ENCODE measurements at regions not wholly inside any gene's neighbourhood (a gene's known extent, or its start where the extent isn't known, plus 50 kb on each side); places are given as distances from the start of the nearest gene placed in this dataset.

DNA sequence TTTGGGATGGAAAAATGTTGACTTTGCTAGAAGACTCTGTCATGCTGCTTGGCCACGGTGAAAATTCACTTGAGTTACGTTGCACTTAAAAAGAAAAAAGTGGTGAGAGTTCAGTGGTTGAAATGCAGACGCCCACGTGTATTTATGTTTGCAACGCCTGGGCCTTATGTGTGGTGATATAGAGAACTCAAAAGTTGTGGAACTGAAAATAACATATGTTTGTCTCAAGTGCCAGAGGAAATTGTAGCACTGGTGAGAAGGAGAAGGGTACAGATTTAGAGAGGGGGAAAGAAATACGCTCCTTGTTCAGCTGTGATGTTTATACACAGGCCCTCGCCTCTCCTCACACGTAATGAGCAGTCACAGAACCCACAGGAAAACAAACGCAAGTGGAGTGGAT is 73.6 kb downstream of the EMX2 start:
- 53% methylated on average over 9 of the region's 9 CpGs for WGBS (ENCODE audit: missing lambda C conversion rate)
- H3K27ac ChIP-seq = no peak overlapping the region
- no peaks in the 10 kb centered on the region for H3K9me3 ChIP-seq
- ChIA-PET POLR2A (no interaction called here), CTCF (no interaction called here)
- no peaks in the 10 kb centered on the region for H3K4me1 ChIP-seq
- H3K4me2 ChIP-seq = no peak overlapping the region
- ATAC-seq = no peak
- FAIRE-seq = no peak
- no peak overlapping the region for H3K4me3 ChIP-seq
- no peak for DNase-seq (ENCODE audit: low read depth in 1 of 2, low spot score in 1 of 2)
- no peak for TF ChIP-seq CBX2 (IDR thresholded peaks at IDR 0.05; ENCODE audit: borderline replicate concordance, low read depth)
- no peak for TF ChIP-seq KDM1A (IDR thresholded peaks at IDR 0.05; ENCODE audit: low read depth)
- TF ChIP-seq, protein P1, sequence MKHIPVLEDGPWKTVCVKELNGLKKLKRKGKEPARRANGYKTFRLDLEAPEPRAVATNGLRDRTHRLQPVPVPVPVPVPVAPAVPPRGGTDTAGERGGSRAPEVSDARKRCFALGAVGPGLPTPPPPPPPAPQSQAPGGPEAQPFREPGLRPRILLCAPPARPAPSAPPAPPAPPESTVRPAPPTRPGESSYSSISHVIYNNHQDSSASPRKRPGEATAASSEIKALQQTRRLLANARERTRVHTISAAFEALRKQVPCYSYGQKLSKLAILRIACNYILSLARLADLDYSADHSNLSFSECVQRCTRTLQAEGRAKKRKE (CRISPR knock-in tag; IDR thresholded peaks at IDR 0.05; ENCODE audit: low read depth) = no peak
- no peak for TF ChIP-seq ZSCAN20 (CRISPR knock-in tag; IDR thresholded peaks at IDR 0.05)
- no peak for TF ChIP-seq EHF (CRISPR knock-in tag; IDR thresholded peaks at IDR 0.05)
- no peak for TF ChIP-seq NFE2L2 (conservative IDR thresholded peaks at IDR 0.05; ENCODE audit: low read length)
- TF ChIP-seq HEYL (CRISPR knock-in tag; IDR thresholded peaks at IDR 0.05) = no peak
- TF ChIP-seq JUN (IDR thresholded peaks at IDR 0.05) = no peak
- no peak for TF ChIP-seq EP300 (IDR thresholded peaks at IDR 0.05)
- TF ChIP-seq POLR2A (IDR thresholded peaks at IDR 0.05; ENCODE audit: low read length) = no peak
- TF ChIP-seq NR3C1 (IDR thresholded peaks at IDR 0.05) = no peak
- TF ChIP-seq, protein P2, sequence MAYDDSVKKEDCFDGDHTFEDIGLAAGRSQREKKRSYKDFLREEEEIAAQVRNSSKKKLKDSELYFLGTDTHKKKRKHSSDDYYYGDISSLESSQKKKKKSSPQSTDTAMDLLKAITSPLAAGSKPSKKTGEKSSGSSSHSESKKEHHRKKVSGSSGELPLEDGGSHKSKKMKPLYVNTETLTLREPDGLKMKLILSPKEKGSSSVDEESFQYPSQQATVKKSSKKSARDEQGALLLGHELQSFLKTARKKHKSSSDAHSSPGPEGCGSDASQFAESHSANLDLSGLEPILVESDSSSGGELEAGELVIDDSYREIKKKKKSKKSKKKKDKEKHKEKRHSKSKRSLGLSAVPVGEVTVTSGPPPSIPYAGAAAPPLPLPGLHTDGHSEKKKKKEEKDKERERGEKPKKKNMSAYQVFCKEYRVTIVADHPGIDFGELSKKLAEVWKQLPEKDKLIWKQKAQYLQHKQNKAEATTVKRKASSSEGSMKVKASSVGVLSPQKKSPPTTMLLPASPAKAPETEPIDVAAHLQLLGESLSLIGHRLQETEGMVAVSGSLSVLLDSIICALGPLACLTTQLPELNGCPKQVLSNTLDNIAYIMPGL (CRISPR knock-in tag; IDR thresholded peaks at IDR 0.05; ENCODE audit: borderline replicate concordance) = no peak
- TF ChIP-seq MAFK (IDR thresholded peaks at IDR 0.05; ENCODE audit: partially characterized antibody) = no peak
- TF ChIP-seq, protein P3, sequence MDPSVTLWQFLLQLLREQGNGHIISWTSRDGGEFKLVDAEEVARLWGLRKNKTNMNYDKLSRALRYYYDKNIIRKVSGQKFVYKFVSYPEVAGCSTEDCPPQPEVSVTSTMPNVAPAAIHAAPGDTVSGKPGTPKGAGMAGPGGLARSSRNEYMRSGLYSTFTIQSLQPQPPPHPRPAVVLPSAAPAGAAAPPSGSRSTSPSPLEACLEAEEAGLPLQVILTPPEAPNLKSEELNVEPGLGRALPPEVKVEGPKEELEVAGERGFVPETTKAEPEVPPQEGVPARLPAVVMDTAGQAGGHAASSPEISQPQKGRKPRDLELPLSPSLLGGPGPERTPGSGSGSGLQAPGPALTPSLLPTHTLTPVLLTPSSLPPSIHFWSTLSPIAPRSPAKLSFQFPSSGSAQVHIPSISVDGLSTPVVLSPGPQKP (IDR thresholded peaks at IDR 0.05; ENCODE audit: low read depth, low read length) = no peak

DNA sequence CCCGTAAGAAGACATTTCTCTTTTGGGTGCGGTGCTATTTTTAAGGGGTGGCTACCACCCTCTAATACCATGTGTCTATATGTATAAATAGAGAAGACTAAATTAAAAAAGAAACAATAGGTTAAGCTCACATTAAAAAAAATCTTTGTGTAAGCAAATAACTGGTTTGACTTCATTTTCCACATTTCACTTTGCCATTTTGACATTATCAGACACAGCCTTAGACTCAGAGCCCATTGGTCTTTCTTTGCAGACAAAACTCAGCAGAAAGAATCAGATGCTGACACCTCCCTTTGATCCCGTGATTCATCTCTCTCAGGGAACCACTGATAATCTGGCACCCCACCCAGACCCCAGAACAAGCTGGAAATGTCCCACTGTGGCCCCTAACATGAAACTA is 74.5 kb downstream of the EMX2 start:
- no peak for FAIRE-seq
- DNase-seq (ENCODE audit: low read depth in 1 of 2, low spot score in 1 of 2) = no peak
- H3K9me3 ChIP-seq = no peaks in the 10 kb centered on the region
- H3K4me1 ChIP-seq = no peaks in the 10 kb centered on the region
- H3K4me3 ChIP-seq = no peak overlapping the region
- no peak for ATAC-seq
- no peak overlapping the region for H3K4me2 ChIP-seq
- WGBS (ENCODE audit: missing lambda C conversion rate) = 32% methylated on average over 3 of the region's 3 CpGs
- ChIA-PET POLR2A (no interaction called here), CTCF (interaction anchor here (1.0 kb wide), 1 partner anchor 79 kb away, joined by 4 read pairs; no protein-coding TSS in a partner anchor)
- no peak overlapping the region for H3K27ac ChIP-seq
- TF ChIP-seq, protein P4, sequence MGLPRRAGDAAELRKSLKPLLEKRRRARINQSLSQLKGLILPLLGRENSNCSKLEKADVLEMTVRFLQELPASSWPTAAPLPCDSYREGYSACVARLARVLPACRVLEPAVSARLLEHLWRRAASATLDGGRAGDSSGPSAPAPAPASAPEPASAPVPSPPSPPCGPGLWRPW (IDR thresholded peaks at IDR 0.05) = no peak
- TF ChIP-seq POLR2A (IDR thresholded peaks at IDR 0.05; ENCODE audit: low read length) (no peak), HOXA7 (CRISPR knock-in tag; IDR thresholded peaks at IDR 0.05) (no peak), TP53 (CRISPR knock-in tag; IDR thresholded peaks at IDR 0.05) (no peak), BHLHE40 (IDR thresholded peaks at IDR 0.05; ENCODE audit: low read depth, low read length) (no peak), EHMT2 (IDR thresholded peaks at IDR 0.05; ENCODE audit: low read depth) (no peak), HOXB13 (CRISPR knock-in tag; IDR thresholded peaks at IDR 0.05; ENCODE audit: low read depth) (no peak), ZC3H11A (IDR thresholded peaks at IDR 0.05) (no peak), FOSL2 (IDR thresholded peaks at IDR 0.05) (no peak), FOSL2 (CRISPR knock-in tag; IDR thresholded peaks at IDR 0.05) (no peak)
- TF ChIP-seq, protein P5, sequence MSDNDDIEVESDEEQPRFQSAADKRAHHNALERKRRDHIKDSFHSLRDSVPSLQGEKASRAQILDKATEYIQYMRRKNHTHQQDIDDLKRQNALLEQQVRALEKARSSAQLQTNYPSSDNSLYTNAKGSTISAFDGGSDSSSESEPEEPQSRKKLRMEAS (IDR thresholded peaks at IDR 0.05) = no peak
- TF ChIP-seq, protein P6, sequence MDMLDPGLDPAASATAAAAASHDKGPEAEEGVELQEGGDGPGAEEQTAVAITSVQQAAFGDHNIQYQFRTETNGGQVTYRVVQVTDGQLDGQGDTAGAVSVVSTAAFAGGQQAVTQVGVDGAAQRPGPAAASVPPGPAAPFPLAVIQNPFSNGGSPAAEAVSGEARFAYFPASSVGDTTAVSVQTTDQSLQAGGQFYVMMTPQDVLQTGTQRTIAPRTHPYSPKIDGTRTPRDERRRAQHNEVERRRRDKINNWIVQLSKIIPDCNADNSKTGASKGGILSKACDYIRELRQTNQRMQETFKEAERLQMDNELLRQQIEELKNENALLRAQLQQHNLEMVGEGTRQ (IDR thresholded peaks at IDR 0.05) = no peak
- TF ChIP-seq, protein P3 (IDR thresholded peaks at IDR 0.05; ENCODE audit: low read depth, low read length) = no peak
- TF ChIP-seq, protein P7, sequence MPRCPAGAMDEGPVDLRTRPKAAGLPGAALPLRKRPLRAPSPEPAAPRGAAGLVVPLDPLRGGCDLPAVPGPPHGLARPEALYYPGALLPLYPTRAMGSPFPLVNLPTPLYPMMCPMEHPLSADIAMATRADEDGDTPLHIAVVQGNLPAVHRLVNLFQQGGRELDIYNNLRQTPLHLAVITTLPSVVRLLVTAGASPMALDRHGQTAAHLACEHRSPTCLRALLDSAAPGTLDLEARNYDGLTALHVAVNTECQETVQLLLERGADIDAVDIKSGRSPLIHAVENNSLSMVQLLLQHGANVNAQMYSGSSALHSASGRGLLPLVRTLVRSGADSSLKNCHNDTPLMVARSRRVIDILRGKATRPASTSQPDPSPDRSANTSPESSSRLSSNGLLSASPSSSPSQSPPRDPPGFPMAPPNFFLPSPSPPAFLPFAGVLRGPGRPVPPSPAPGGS (IDR thresholded peaks at IDR 0.05) = no peak
- TF ChIP-seq, protein P8, sequence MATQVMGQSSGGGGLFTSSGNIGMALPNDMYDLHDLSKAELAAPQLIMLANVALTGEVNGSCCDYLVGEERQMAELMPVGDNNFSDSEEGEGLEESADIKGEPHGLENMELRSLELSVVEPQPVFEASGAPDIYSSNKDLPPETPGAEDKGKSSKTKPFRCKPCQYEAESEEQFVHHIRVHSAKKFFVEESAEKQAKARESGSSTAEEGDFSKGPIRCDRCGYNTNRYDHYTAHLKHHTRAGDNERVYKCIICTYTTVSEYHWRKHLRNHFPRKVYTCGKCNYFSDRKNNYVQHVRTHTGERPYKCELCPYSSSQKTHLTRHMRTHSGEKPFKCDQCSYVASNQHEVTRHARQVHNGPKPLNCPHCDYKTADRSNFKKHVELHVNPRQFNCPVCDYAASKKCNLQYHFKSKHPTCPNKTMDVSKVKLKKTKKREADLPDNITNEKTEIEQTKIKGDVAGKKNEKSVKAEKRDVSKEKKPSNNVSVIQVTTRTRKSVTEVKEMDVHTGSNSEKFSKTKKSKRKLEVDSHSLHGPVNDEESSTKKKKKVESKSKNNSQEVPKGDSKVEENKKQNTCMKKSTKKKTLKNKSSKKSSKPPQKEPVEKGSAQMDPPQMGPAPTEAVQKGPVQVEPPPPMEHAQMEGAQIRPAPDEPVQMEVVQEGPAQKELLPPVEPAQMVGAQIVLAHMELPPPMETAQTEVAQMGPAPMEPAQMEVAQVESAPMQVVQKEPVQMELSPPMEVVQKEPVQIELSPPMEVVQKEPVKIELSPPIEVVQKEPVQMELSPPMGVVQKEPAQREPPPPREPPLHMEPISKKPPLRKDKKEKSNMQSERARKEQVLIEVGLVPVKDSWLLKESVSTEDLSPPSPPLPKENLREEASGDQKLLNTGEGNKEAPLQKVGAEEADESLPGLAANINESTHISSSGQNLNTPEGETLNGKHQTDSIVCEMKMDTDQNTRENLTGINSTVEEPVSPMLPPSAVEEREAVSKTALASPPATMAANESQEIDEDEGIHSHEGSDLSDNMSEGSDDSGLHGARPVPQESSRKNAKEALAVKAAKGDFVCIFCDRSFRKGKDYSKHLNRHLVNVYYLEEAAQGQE (IDR thresholded peaks at IDR 0.05) = no peak

All from A549 (cell line).